ENCODE measurements at regions not wholly inside any gene's neighbourhood (a gene's known extent, or its start where the extent isn't known, plus 50 kb on each side); places are given as distances from the start of the nearest gene placed in this dataset.

DNA sequence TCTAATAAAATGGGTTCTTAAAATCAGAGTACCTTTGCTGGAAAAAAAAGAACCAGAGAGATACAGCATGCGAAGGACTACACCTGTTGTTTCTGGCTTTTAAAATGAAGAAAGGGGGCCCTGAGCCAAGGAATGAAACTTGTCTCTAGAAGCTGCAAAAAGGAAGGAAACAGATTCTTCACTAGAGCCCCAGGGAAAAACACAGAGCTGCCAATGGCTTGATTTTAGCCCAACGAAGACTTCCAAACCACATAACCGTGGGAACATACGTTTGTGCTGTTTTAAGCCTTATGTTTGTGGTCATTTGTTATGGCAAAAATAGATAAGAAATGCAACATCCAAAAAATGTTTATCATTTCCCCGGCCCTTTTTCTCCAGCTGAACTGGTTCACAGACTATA is 780.0 kb downstream of the SORCS1 start:
- no peak overlapping the region for H3K27ac Mint-ChIP-seq
- no peak overlapping the region for H3K4me3 ChIP-seq
- no peak overlapping the region for H2AFZ ChIP-seq
- no peaks in the 10 kb centered on the region for H3K27me3 Mint-ChIP-seq (ENCODE audit: insufficient read depth, low read depth, poor library complexity)
- peaks cover 3% of the 10 kb centered on the region; the same call in 2 of the 3 replicates for H3K36me3 Mint-ChIP-seq (ENCODE audit: low read depth)
- peaks cover 3% of the 10 kb centered on the region; the same call in 1 of the 2 replicates for H3K9me2 ChIP-seq (ENCODE audit: insufficient read depth)
- H3K4me3 Mint-ChIP-seq = no peak overlapping the region
- no peak overlapping the region for H3K27ac ChIP-seq (ENCODE audit: low read depth)
- H4K20me1 ChIP-seq (replicated peaks; ENCODE audit: insufficient read depth) = no peaks in the 10 kb centered on the region
- H3K36me3 ChIP-seq (ENCODE audit: insufficient read depth) = no peaks in the 10 kb centered on the region
- ATAC-seq (no peak), DNase-seq (ENCODE audit: low spot score) (no peak)
- no peaks in the 10 kb centered on the region for H3K27me3 ChIP-seq (ENCODE audit: insufficient read depth)
- H3K9me3 Mint-ChIP-seq = peaks cover 6% of the 10 kb centered on the region; the same call in 2 of the 3 replicates
- no peaks in the 10 kb centered on the region for H3K4me1 Mint-ChIP-seq
- H3K79me2 ChIP-seq (replicated peaks; ENCODE audit: insufficient read depth) = no peaks in the 10 kb centered on the region
- no peaks in the 10 kb centered on the region for H3F3A ChIP-seq (replicated peaks; ENCODE audit: low read depth)
- no peaks in the 10 kb centered on the region for H3K4me1 ChIP-seq (ENCODE audit: insufficient read depth)
- TF ChIP-seq JUNB (IDR thresholded peaks at IDR 0.05; ENCODE audit: unreplicated experiment) (no peak), ZNF114 (CRISPR knock-in tag; IDR thresholded peaks at IDR 0.05) (no peak), EZH2 (IDR thresholded peaks at IDR 0.05; ENCODE audit: low read depth, unreplicated experiment) (no peak), ZNF331 (CRISPR knock-in tag; IDR thresholded peaks at IDR 0.05; ENCODE audit: low read depth) (no peak), POLR2AphosphoS5 (IDR thresholded peaks at IDR 0.05; ENCODE audit: low read depth) (no peak), CREB1 (CRISPR knock-in tag; IDR thresholded peaks at IDR 0.05; ENCODE audit: low read depth) (no peak), NANOG (IDR thresholded peaks at IDR 0.05; ENCODE audit: borderline replicate concordance) (no peak), STAT1 (IDR thresholded peaks at IDR 0.05; ENCODE audit: unreplicated experiment) (no peak), EZH2phosphoT487 (IDR thresholded peaks at IDR 0.05; ENCODE audit: unreplicated experiment) (no peak)
- TF ChIP-seq, protein P1, sequence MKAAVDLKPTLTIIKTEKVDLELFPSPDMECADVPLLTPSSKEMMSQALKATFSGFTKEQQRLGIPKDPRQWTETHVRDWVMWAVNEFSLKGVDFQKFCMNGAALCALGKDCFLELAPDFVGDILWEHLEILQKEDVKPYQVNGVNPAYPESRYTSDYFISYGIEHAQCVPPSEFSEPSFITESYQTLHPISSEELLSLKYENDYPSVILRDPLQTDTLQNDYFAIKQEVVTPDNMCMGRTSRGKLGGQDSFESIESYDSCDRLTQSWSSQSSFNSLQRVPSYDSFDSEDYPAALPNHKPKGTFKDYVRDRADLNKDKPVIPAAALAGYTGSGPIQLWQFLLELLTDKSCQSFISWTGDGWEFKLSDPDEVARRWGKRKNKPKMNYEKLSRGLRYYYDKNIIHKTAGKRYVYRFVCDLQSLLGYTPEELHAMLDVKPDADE (IDR thresholded peaks at IDR 0.05) = no peak
- TF ChIP-seq, protein P2, sequence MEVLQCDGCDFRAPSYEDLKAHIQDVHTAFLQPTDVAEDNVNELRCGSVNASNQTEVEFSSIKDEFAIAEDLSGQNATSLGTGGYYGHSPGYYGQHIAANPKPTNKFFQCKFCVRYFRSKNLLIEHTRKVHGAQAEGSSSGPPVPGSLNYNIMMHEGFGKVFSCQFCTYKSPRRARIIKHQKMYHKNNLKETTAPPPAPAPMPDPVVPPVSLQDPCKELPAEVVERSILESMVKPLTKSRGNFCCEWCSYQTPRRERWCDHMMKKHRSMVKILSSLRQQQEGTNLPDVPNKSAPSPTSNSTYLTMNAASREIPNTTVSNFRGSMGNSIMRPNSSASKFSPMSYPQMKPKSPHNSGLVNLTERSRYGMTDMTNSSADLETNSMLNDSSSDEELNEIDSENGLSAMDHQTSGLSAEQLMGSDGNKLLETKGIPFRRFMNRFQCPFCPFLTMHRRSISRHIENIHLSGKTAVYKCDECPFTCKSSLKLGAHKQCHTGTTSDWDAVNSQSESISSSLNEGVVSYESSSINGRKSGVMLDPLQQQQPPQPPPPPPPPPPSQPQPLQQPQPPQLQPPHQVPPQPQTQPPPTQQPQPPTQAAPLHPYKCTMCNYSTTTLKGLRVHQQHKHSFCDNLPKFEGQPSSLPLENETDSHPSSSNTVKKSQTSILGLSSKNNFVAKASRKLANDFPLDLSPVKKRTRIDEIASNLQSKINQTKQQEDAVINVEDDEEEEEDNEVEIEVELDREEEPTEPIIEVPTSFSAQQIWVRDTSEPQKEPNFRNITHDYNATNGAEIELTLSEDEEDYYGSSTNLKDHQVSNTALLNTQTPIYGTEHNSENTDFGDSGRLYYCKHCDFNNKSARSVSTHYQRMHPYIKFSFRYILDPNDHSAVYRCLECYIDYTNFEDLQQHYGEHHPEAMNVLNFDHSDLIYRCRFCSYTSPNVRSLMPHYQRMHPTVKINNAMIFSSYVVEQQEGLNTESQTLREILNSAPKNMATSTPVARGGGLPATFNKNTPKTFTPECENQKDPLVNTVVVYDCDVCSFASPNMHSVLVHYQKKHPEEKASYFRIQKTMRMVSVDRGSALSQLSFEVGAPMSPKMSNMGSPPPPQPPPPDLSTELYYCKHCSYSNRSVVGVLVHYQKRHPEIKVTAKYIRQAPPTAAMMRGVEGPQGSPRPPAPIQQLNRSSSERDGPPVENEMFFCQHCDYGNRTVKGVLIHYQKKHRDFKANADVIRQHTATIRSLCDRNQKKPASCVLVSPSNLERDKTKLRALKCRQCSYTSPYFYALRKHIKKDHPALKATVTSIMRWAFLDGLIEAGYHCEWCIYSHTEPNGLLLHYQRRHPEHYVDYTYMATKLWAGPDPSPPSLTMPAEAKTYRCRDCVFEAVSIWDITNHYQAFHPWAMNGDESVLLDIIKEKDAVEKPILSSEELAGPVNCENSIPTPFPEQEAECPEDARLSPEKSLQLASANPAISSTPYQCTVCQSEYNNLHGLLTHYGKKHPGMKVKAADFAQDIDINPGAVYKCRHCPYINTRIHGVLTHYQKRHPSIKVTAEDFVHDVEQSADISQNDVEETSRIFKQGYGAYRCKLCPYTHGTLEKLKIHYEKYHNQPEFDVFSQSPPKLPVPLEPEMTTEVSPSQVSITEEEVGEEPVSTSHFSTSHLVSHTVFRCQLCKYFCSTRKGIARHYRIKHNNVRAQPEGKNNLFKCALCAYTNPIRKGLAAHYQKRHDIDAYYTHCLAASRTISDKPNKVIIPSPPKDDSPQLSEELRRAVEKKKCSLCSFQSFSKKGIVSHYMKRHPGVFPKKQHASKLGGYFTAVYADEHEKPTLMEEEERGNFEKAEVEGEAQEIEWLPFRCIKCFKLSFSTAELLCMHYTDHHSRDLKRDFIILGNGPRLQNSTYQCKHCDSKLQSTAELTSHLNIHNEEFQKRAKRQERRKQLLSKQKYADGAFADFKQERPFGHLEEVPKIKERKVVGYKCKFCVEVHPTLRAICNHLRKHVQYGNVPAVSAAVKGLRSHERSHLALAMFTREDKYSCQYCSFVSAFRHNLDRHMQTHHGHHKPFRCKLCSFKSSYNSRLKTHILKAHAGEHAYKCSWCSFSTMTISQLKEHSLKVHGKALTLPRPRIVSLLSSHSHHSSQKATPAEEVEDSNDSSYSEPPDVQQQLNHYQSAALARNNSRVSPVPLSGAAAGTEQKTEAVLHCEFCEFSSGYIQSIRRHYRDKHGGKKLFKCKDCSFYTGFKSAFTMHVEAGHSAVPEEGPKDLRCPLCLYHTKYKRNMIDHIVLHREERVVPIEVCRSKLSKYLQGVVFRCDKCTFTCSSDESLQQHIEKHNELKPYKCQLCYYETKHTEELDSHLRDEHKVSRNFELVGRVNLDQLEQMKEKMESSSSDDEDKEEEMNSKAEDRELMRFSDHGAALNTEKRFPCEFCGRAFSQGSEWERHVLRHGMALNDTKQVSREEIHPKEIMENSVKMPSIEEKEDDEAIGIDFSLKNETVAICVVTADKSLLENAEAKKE (CRISPR knock-in tag; IDR thresholded peaks at IDR 0.05) = no peak
- TF ChIP-seq, protein P3, sequence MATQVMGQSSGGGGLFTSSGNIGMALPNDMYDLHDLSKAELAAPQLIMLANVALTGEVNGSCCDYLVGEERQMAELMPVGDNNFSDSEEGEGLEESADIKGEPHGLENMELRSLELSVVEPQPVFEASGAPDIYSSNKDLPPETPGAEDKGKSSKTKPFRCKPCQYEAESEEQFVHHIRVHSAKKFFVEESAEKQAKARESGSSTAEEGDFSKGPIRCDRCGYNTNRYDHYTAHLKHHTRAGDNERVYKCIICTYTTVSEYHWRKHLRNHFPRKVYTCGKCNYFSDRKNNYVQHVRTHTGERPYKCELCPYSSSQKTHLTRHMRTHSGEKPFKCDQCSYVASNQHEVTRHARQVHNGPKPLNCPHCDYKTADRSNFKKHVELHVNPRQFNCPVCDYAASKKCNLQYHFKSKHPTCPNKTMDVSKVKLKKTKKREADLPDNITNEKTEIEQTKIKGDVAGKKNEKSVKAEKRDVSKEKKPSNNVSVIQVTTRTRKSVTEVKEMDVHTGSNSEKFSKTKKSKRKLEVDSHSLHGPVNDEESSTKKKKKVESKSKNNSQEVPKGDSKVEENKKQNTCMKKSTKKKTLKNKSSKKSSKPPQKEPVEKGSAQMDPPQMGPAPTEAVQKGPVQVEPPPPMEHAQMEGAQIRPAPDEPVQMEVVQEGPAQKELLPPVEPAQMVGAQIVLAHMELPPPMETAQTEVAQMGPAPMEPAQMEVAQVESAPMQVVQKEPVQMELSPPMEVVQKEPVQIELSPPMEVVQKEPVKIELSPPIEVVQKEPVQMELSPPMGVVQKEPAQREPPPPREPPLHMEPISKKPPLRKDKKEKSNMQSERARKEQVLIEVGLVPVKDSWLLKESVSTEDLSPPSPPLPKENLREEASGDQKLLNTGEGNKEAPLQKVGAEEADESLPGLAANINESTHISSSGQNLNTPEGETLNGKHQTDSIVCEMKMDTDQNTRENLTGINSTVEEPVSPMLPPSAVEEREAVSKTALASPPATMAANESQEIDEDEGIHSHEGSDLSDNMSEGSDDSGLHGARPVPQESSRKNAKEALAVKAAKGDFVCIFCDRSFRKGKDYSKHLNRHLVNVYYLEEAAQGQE (IDR thresholded peaks at IDR 0.05; ENCODE audit: unreplicated experiment) = no peak
- TF ChIP-seq, protein P4, sequence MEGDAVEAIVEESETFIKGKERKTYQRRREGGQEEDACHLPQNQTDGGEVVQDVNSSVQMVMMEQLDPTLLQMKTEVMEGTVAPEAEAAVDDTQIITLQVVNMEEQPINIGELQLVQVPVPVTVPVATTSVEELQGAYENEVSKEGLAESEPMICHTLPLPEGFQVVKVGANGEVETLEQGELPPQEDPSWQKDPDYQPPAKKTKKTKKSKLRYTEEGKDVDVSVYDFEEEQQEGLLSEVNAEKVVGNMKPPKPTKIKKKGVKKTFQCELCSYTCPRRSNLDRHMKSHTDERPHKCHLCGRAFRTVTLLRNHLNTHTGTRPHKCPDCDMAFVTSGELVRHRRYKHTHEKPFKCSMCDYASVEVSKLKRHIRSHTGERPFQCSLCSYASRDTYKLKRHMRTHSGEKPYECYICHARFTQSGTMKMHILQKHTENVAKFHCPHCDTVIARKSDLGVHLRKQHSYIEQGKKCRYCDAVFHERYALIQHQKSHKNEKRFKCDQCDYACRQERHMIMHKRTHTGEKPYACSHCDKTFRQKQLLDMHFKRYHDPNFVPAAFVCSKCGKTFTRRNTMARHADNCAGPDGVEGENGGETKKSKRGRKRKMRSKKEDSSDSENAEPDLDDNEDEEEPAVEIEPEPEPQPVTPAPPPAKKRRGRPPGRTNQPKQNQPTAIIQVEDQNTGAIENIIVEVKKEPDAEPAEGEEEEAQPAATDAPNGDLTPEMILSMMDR (conservative IDR thresholded peaks at IDR 0.05; ENCODE audit: low read depth in 2 of 2) = no peak
- H3K4me2 ChIP-seq = no peak overlapping the region

All from GM23338 (cell line).